Suprapubic skin (tissue), 4 donors: ENCODE measurements at regions not wholly inside any gene's neighbourhood (a gene's known extent, or its start where the extent isn't known, plus 50 kb on each side); places are given as distances from the start of the nearest gene placed in this dataset.

Source experiments
- DNase-seq, 2 donors: peaks; one replicate each; pipeline ENCODE4 v3.0.0-alpha.2; 2019; ENCODE audit warnings: low spot score in 2 of 2
- H3K27ac ChIP-seq: fragments of 200-600 bp; sonication (generic); one replicate; pipeline ENCODE4 v1.5.1; 2019
- H3K27me3 ChIP-seq: fragments of 200-600 bp; sonication (generic); one replicate; pipeline ENCODE4 v1.5.1; 2019
- H3K36me3 ChIP-seq: fragments of 200-600 bp; sonication (generic); one replicate; pipeline ENCODE4 v1.5.1; 2019
- H3K4me1 ChIP-seq: fragments of 200-600 bp; sonication (generic); one replicate; pipeline ENCODE4 v1.5.1; 2019
- H3K4me3 ChIP-seq: fragments of 200-600 bp; sonication (generic); one replicate; pipeline ENCODE4 v1.5.1; 2019; ENCODE audit warnings: mild to moderate bottlenecking
- H3K9me3 ChIP-seq: fragments of 200-600 bp; sonication (generic); one replicate; pipeline ENCODE4 v1.5.1; 2019
- EP300 ChIP-seq: sonication (generic); formaldehyde crosslinking; IDR thresholded peaks from one replicate; pipeline ENCODE4 v1.6.1; 2017; ENCODE audit warnings: antibody characterized with exemption
- POLR2A ChIP-seq, 2 donors: fragments of 450-650 bp; IDR thresholded peaks; one replicate each; pipeline ENCODE4 v1.6.1; 2017; ENCODE audit warnings: antibody characterized with exemption in 2 of 2, mild to moderate bottlenecking in 2 of 2, moderate library complexity in 2 of 2
- POLR2AphosphoS5 ChIP-seq, 3 donors: sonication (generic); formaldehyde crosslinking; IDR thresholded peaks; one replicate each; pipeline ENCODE4 v1.6.1; 2017; ENCODE audit warnings: antibody characterized with exemption in 3 of 3
- WGBS: methylation state at CpG from one replicate; pipeline ENCODE4 v1.1.5; 2018; 5-methylcytosine and 5-hydroxymethylcytosine counted together
- TF ChIP-seq, protein P1 (sequence below), 2 donors: fragments of 200-600 bp in 1 of 2; fragments of 450-650 bp in 1 of 2; sonication (generic) in 1 of 2; IDR thresholded peaks; one replicate each; pipeline ENCODE4 v1.5.1; 2016 to 2019; ENCODE audit warnings: antibody characterized with exemption in 2 of 2, mild to moderate bottlenecking in 1 of 2, moderate library complexity in 1 of 2

DNA sequence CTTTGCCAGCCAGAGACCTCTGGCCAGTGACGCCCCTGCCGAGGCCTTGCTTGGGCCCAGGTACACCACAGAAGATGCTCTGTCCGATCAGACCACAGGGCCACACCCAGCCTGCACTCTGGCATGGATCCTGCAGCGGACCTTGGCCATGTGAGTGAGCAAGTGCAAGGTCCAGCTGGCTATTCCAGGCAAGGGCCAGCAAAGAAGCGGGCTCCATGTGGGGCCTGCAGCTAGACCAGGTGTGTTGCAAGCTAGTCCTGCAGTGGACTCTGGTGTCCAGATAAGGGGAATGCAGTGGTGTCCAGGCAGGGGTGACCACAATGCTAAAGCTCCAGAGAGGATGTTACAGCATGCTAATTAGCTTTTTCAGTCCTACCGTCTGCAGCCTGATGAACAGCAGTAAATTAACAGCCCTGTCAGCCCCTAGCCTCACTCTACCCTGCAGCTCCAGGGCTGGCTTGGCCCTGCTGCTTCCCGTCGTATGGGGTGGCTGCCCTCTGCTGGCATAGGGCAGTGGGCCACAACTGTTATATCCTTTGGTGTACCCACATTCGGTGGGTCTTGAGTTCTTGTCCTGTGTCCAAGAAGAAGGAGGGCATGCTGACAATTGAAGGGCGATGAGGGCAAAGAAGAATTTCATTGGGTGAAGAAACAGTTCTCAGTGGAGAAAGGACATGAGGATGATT, 284.5 kb upstream of the POU5F2 start:
- Histone ChIP-seq H3K4me1 (no peaks in the 10 kb centered on the region), H3K27me3 (no peaks in the 10 kb centered on the region), H3K36me3 (peaks cover 11% of the 10 kb centered on the region), H3K27ac (no peak overlapping the region), H3K9me3 (no peaks in the 10 kb centered on the region), H3K4me3 (no peak overlapping the region)
- no peak for DNase-seq
- 98% methylated on average over 10 of the region's 10 CpGs for WGBS
- TF ChIP-seq, protein P1, sequence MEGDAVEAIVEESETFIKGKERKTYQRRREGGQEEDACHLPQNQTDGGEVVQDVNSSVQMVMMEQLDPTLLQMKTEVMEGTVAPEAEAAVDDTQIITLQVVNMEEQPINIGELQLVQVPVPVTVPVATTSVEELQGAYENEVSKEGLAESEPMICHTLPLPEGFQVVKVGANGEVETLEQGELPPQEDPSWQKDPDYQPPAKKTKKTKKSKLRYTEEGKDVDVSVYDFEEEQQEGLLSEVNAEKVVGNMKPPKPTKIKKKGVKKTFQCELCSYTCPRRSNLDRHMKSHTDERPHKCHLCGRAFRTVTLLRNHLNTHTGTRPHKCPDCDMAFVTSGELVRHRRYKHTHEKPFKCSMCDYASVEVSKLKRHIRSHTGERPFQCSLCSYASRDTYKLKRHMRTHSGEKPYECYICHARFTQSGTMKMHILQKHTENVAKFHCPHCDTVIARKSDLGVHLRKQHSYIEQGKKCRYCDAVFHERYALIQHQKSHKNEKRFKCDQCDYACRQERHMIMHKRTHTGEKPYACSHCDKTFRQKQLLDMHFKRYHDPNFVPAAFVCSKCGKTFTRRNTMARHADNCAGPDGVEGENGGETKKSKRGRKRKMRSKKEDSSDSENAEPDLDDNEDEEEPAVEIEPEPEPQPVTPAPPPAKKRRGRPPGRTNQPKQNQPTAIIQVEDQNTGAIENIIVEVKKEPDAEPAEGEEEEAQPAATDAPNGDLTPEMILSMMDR (IDR thresholded peaks at IDR 0.05) = no peak
- TF ChIP-seq POLR2A (IDR thresholded peaks at IDR 0.05) (no peak), POLR2AphosphoS5 (IDR thresholded peaks at IDR 0.05) (no peak), EP300 (no peak)

DNA sequence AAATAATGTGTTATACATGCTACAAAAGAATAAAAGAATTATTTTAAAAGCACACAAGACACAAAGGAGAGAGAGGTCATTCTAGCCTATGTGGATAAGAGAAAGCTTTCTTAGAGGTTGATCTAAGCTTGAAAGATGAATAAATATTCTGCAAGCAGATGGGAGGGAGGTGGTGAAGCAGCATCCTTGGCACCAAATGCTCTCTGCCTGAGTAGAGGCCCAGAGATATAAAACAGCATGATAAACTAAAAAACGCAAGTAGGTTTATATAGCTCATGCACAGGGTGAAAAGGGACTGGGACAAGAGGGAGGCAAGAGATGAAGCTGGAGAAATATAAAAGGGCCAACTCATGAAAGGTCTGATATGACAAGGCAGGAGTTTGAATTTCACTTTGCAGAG, 283.2 kb upstream of the POU5F2 start:
- Histone ChIP-seq H3K4me3 (no peak overlapping the region), H3K36me3 (peaks cover 14% of the 10 kb centered on the region), H3K9me3 (no peaks in the 10 kb centered on the region), H3K27ac (no peak overlapping the region), H3K4me1 (no peaks in the 10 kb centered on the region), H3K27me3 (no peaks in the 10 kb centered on the region)
- no peak for DNase-seq
- WGBS = 100% methylated on average over 1 of the region's 1 CpG
- no peak for TF ChIP-seq EP300

DNA sequence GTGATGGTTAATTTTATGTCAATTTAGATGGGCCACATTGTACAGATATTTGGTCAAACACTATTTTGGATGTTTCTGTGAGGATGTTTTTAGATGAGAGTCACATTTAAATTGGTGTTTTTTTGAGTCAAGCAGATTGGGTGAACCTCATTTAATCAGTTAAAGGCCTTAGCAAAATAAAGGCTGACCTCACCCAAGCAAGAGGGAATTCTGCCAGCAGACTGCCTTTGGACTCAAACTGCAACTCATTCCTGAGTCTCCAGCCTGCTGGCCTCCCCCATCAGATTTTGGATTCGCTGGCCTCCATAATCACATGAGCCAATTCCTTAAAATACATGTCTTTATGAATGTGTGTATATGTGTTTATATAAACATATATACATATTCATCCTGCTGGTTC, 282.7 kb upstream of the POU5F2 start:
- Histone ChIP-seq H3K27ac (no peak overlapping the region), H3K36me3 (peaks cover 14% of the 10 kb centered on the region), H3K27me3 (no peaks in the 10 kb centered on the region), H3K4me1 (no peaks in the 10 kb centered on the region), H3K9me3 (no peaks in the 10 kb centered on the region), H3K4me3 (no peak overlapping the region)
- DNase-seq = no peak
- 96% methylated on average over 1 of the region's 1 CpG for WGBS
- TF ChIP-seq, protein P1 (IDR thresholded peaks at IDR 0.05) = no peak
- no peak for TF ChIP-seq POLR2A (IDR thresholded peaks at IDR 0.05)
- TF ChIP-seq EP300 = no peak
- no peak for TF ChIP-seq POLR2AphosphoS5 (IDR thresholded peaks at IDR 0.05)

DNA sequence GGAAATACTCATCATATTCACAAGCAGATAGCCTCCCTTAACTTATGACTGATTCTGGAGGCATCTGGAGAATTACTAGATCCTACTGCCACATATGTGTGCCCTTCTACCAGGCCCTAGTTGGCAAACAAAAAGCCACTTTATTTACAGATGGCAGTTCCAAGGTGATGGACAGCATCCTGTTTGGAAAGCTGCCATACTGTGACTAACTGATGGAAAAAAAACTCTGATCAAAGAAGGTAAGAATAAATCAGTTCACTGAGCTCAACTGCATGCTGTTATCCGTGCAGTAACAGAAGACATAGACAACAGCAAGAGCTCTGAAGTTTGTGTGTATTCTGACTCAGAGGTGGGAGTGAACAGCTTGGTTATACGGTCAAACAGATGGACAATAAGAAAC, 279.8 kb upstream of the POU5F2 start:
- H3K4me1 ChIP-seq = no peaks in the 10 kb centered on the region
- WGBS = 65% methylated on average over 2 of the region's 2 CpGs
- H3K27me3 ChIP-seq = no peaks in the 10 kb centered on the region
- H3K9me3 ChIP-seq = peaks cover 10% of the 10 kb centered on the region
- H3K27ac ChIP-seq = no peak overlapping the region
- H3K36me3 ChIP-seq = peaks cover 26% of the 10 kb centered on the region
- no peak for DNase-seq
- H3K4me3 ChIP-seq = no peak overlapping the region
- TF ChIP-seq, protein P1 (IDR thresholded peaks at IDR 0.05) = no peak
- TF ChIP-seq POLR2AphosphoS5 (IDR thresholded peaks at IDR 0.05) = no peak
- TF ChIP-seq POLR2A (IDR thresholded peaks at IDR 0.05) = no peak
- TF ChIP-seq EP300 = no peak

DNA sequence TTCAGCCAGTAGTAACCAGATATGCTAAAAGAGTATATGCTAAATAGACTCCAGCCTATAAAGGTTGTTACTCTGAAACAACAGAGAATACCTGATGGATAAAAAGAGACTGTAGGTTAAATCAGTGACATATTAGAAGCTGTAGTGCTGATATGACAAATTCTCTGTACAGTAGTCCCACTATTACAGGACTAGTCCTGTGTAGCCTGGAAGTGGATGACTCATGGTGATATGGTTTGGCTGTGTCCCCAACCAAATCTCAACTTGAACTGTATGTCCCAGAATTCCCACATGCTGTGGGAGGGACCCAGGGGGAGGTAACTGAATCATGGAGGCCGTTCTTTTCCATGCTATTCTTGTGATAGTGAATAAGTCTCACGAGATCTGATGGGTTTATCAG, 276.2 kb upstream of the POU5F2 start:
- H3K27ac ChIP-seq = no peak overlapping the region
- H3K4me1 ChIP-seq = no peaks in the 10 kb centered on the region
- TF ChIP-seq EP300 = no peak
- no peak for TF ChIP-seq POLR2AphosphoS5 (IDR thresholded peaks at IDR 0.05)
- TF ChIP-seq, protein P1 (IDR thresholded peaks at IDR 0.05) = no peak
- TF ChIP-seq POLR2A (IDR thresholded peaks at IDR 0.05) = no peak
- 100% methylated on average over 2 of the region's 2 CpGs for WGBS
- peaks cover 25% of the 10 kb centered on the region for H3K9me3 ChIP-seq
- no peak overlapping the region for H3K4me3 ChIP-seq
- H3K27me3 ChIP-seq = no peaks in the 10 kb centered on the region
- no peak for DNase-seq
- peaks cover 33% of the 10 kb centered on the region for H3K36me3 ChIP-seq

DNA sequence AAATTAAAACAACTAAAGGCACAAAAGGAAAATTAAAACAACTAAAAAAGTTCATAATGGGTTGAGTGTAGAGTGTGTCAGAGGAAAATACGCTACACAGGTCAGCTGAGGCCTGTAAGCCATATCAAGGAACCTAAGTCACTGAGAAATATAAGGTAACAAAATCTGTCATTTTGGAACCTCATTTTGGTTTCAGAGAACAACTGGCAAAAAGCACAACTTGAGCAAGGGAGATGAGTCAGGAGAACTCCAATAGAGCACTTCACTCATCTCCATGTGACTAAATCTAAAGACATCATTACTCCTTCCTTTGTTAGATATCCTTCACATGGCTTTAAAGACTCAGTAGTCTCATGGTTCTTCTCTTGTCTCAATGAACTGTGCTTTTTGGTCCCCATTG, 269.4 kb upstream of the POU5F2 start:
- Histone ChIP-seq H3K36me3 (peaks cover 6% of the 10 kb centered on the region), H3K4me1 (no peaks in the 10 kb centered on the region), H3K9me3 (peaks cover 11% of the 10 kb centered on the region), H3K27me3 (no peaks in the 10 kb centered on the region), H3K4me3 (no peak overlapping the region), H3K27ac (no peak overlapping the region)
- no peak for DNase-seq
- TF ChIP-seq, protein P1 (IDR thresholded peaks at IDR 0.05) = no peak
- TF ChIP-seq POLR2A (IDR thresholded peaks at IDR 0.05) (no peak), EP300 (no peak), POLR2AphosphoS5 (IDR thresholded peaks at IDR 0.05) (no peak)
- 98% methylated on average over 1 of the region's 1 CpG for WGBS
